ENCODE measurements at regions not wholly inside any gene's neighbourhood (a gene's known extent, or its start where the extent isn't known, plus 50 kb on each side); places are given as distances from the start of the nearest gene placed in this dataset.
"Not testable (repeated sequence)": the region's sequence is repeated elsewhere in the genome, so short reads cannot be mapped to it uniquely, and the experiment has no call there.

- intact Hi-C loops (cut with micrococcal nuclease), result no loop called here
- TF ChIP-seq CTCF (IDR thresholded peaks at IDR 0.05), result no peak
- H3K9me3 Mint-ChIP-seq, result peaks cover 3% of the 10 kb centered on the region
- no peak for DNase-seq
- POLR2A ChIA-PET, result no interaction called here
- H3K4me3 Mint-ChIP-seq, result no peak overlapping the region
- CTCF ChIA-PET, result no interaction called here
- H3K27ac Mint-ChIP-seq, result no peak overlapping the region
- no peaks in the 10 kb centered on the region for H3K36me3 Mint-ChIP-seq (ENCODE audit: low read depth)
- ATAC-seq, result no peak
- H3K27me3 Mint-ChIP-seq, result no peaks in the 10 kb centered on the region
- no peaks in the 10 kb centered on the region for H3K4me1 Mint-ChIP-seq (ENCODE audit: low read depth)
Measured at GRCh38 chr14:29982171-29982570, 54.5 kb upstream of the PRKD1 start.

GRCh38 chr14:29982993-29983392 lies 55.3 kb upstream of the PRKD1 start:
- Mint-ChIP-seq H3K27me3 (no peaks in the 10 kb centered on the region), H3K9me3 (peaks cover 3% of the 10 kb centered on the region), H3K4me3 (no peak overlapping the region), H3K27ac (no peak overlapping the region), H3K4me1 (ENCODE audit: low read depth) (no peaks in the 10 kb centered on the region), H3K36me3 (ENCODE audit: low read depth) (no peaks in the 10 kb centered on the region)
- DNase-seq (no peak), ATAC-seq (no peak)
- CTCF ChIA-PET, result no interaction called here
- POLR2A ChIA-PET, result no interaction called here
- intact Hi-C loops (cut with micrococcal nuclease), result no loop called here
- no peak for TF ChIP-seq CTCF (IDR thresholded peaks at IDR 0.05)

- intact Hi-C loops (cut with micrococcal nuclease); DNase-seq; H3K4me1 Mint-ChIP-seq (ENCODE audit: low read depth); CTCF ChIA-PET; POLR2A ChIA-PET; H3K9me3 Mint-ChIP-seq; ATAC-seq; H3K27me3 Mint-ChIP-seq; H3K27ac Mint-ChIP-seq; H3K36me3 Mint-ChIP-seq (ENCODE audit: low read depth); H3K4me3 Mint-ChIP-seq: not testable (repeated sequence)
Measured at GRCh38 chr14:29990344-29990857, 62.8 kb upstream of the PRKD1 start.

- POLR2A ChIA-PET, result no interaction called here
- CTCF ChIA-PET, result no interaction called here
- no peaks in the 10 kb centered on the region for H3K4me1 Mint-ChIP-seq (ENCODE audit: low read depth)
- no peaks in the 10 kb centered on the region for H3K36me3 Mint-ChIP-seq (ENCODE audit: low read depth)
- TF ChIP-seq CTCF (IDR thresholded peaks at IDR 0.05), result no peak
- no peak overlapping the region for H3K27ac Mint-ChIP-seq
- no peaks in the 10 kb centered on the region for H3K9me3 Mint-ChIP-seq
- intact Hi-C loops (cut with micrococcal nuclease), result no loop called here
- ATAC-seq, result no peak
- no peaks in the 10 kb centered on the region for H3K27me3 Mint-ChIP-seq
- no peak for DNase-seq
- no peak overlapping the region for H3K4me3 Mint-ChIP-seq
Measured at GRCh38 chr14:29990993-29991392, 63.3 kb upstream of the PRKD1 start.

GRCh38 chr14:29993143-29993542 lies 65.5 kb upstream of the PRKD1 start:
- no peaks in the 10 kb centered on the region for H3K9me3 Mint-ChIP-seq
- ATAC-seq (no peak), DNase-seq (no peak)
- H3K4me1 Mint-ChIP-seq (ENCODE audit: low read depth), result no peaks in the 10 kb centered on the region
- H3K27me3 Mint-ChIP-seq, result no peaks in the 10 kb centered on the region
- no peak overlapping the region for H3K27ac Mint-ChIP-seq
- ChIA-PET CTCF (no interaction called here), POLR2A (no interaction called here)
- no peaks in the 10 kb centered on the region for H3K36me3 Mint-ChIP-seq (ENCODE audit: low read depth)
- intact Hi-C loops (cut with micrococcal nuclease), result no loop called here
- TF ChIP-seq CTCF (IDR thresholded peaks at IDR 0.05), result no peak
- no peak overlapping the region for H3K4me3 Mint-ChIP-seq

GRCh38 chr14:29999013-29999539 lies 71.4 kb upstream of the PRKD1 start:
- ATAC-seq (no peak), DNase-seq (no peak)
- no peaks in the 10 kb centered on the region for H3K4me1 Mint-ChIP-seq (ENCODE audit: low read depth)
- no peak overlapping the region for H3K4me3 Mint-ChIP-seq
- intact Hi-C loops (cut with micrococcal nuclease), result no loop called here
- no peaks in the 10 kb centered on the region for H3K36me3 Mint-ChIP-seq (ENCODE audit: low read depth)
- no peaks in the 10 kb centered on the region for H3K27me3 Mint-ChIP-seq
- TF ChIP-seq CTCF (IDR thresholded peaks at IDR 0.05), result no peak
- POLR2A ChIA-PET, result no interaction called here
- CTCF ChIA-PET, result no interaction called here
- no peak overlapping the region for H3K27ac Mint-ChIP-seq
- no peaks in the 10 kb centered on the region for H3K9me3 Mint-ChIP-seq

Data from activated CD8-positive, alpha-beta T cell treated with anti-CD3 and anti-CD28 coated beads for 36 hours (primary cell).